H1 (cell line): ENCODE measurements at regions not wholly inside any gene's neighbourhood (a gene's known extent, or its start where the extent isn't known, plus 50 kb on each side); places are given as distances from the start of the nearest gene placed in this dataset.

Experiments used
- POLR2A ChIP-seq, 2 experiments: IDR thresholded peaks; 1 replicate in 1 of 2; 2 replicates in 1 of 2; pipeline ENCODE4 v1.6.1; 2011; ENCODE audit warnings: low read depth in 2 of 2, low read length in 2 of 2, mild to moderate bottlenecking in 2 of 2; ENCODE audit errors: control extremely low read depth in 1 of 2
- TF ChIP-seq, protein P1 (sequence below), 3 experiments: IDR thresholded peaks; 1 replicate in 2 of 3; 2 replicates in 1 of 3; pipeline versions ENCODE4 v1.5.1 to v1.6.1; 2011; ENCODE audit warnings: low read length in 3 of 3, mild to moderate bottlenecking in 3 of 3, inconsistent platforms in 2 of 3, low read depth in 1 of 3, moderate library complexity in 1 of 3; ENCODE audit not compliant: insufficient read depth in 1 of 3; ENCODE audit errors: control extremely low read depth in 1 of 3

DNA sequence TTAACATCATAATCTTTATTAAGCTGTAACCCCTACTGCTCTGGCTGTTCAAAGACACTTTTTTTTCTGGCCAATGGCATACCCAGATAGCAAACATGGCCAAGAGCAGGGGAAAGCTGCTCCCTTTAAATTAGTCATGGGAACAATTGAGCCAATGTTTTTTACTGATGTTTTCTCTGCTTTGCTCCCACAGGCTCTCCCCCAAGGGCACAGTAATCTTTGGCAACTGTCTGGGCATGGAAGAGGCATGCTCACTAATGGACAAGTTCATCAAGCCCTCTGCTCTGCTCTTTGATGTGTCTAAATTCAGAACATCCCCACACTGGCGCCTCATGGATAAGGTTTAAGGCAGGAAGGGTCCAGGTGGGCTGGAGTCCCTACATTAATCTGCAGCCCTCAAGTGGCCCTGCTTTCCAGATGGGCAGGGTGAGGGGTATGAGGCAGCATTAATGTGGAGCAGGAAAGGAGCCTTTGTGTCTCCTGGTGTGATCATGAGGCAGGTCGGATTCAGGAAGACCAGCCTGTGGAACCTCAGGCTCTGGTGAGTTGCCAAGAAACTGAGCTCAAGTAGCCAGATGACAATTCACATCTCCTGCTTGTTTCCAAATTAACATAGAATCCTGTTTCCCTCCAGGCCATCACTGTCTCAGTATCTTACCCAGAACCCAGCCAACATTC is 227.0 kb upstream of the CST7 start:
- TF ChIP-seq, protein P1, sequence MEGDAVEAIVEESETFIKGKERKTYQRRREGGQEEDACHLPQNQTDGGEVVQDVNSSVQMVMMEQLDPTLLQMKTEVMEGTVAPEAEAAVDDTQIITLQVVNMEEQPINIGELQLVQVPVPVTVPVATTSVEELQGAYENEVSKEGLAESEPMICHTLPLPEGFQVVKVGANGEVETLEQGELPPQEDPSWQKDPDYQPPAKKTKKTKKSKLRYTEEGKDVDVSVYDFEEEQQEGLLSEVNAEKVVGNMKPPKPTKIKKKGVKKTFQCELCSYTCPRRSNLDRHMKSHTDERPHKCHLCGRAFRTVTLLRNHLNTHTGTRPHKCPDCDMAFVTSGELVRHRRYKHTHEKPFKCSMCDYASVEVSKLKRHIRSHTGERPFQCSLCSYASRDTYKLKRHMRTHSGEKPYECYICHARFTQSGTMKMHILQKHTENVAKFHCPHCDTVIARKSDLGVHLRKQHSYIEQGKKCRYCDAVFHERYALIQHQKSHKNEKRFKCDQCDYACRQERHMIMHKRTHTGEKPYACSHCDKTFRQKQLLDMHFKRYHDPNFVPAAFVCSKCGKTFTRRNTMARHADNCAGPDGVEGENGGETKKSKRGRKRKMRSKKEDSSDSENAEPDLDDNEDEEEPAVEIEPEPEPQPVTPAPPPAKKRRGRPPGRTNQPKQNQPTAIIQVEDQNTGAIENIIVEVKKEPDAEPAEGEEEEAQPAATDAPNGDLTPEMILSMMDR (IDR thresholded peaks at IDR 0.05; ENCODE audit: control extremely low read depth in 1 of 3, insufficient read depth in 1 of 3, low read depth in 1 of 3, low read length in 3 of 3), result no peak
- no peak for TF ChIP-seq POLR2A (IDR thresholded peaks at IDR 0.05; ENCODE audit: control extremely low read depth in 1 of 2, low read depth in 2 of 2, low read length in 2 of 2)
